ENCODE measurements at regions not wholly inside any gene's neighbourhood (a gene's known extent, or its start where the extent isn't known, plus 50 kb on each side); places are given as distances from the start of the nearest gene placed in this dataset.
A peak's percentile ranks its signal among the peaks of the same experiment; 100 is the strongest.

GRCh38 chr2:34991508-34992274 is 1363.9 kb upstream of the CRIM1 start:
- H3K9me3 Mint-ChIP-seq = peaks cover 7 to 8% of the 10 kb centered on the region in 2 donors
- H3K27me3 Mint-ChIP-seq = no peaks in the 10 kb centered on the region
- ATAC-seq = no peak
- H3K27ac Mint-ChIP-seq = no peak overlapping the region
- H3K4me1 Mint-ChIP-seq = no peaks in the 10 kb centered on the region
- DNase-seq = no peak
- no peak overlapping the region for H3K4me3 Mint-ChIP-seq

DNA sequence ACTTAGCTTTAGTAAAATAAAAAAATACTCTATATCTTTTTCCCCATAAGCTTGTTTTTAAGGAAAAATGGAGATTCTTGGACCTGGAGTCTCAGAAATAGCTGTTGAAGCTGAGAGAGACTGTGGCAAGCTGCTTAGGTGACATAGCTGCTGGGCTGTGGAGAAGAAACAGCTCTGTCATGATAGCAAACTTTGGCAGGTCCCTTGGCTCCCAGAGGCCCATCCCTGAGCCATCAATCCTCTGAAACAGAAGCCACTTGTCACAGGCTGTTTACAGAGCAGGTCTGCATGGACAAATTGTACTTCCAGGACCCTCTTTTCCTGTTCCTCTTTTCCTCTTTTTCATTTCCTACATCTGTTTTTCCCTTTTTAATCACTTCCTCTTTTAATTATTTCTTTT is 1370.1 kb upstream of the CRIM1 start:
- Mint-ChIP-seq H3K4me3 (no peak overlapping the region), H3K9me3 (peaks cover 7 to 27% of the 10 kb centered on the region in 2 donors), H3K4me1 (no peaks in the 10 kb centered on the region), H3K27ac (no peak overlapping the region), H3K27me3 (no peaks in the 10 kb centered on the region)
- DNase-seq (no peak), ATAC-seq (no peak)

DNA sequence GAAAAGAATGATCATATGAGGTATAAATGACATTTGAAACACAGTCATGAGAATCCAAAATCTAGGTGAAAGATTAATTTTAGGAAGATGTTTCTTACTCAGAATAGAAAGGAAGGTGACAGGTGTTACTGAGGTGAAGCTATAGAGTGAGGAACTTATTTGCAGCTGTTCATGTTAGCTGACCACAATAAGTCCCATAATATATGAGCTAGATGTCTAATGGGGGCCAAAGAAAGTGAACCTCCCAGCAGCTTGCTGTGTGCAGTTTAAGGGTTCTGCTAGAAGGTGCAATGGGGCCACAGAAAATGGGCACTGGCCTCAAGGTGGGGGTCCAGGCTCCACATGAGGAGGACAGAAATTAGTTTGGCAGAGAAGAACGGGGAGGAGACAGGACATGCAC is 1374.9 kb upstream of the CRIM1 start:
- Mint-ChIP-seq H3K9me3 (peaks cover 10 to 27% of the 10 kb centered on the region in 2 donors), H3K4me3 (no peak overlapping the region), H3K27me3 (no peaks in the 10 kb centered on the region), H3K27ac (no peak overlapping the region), H3K4me1 (no peaks in the 10 kb centered on the region)
- no peak for ATAC-seq
- DNase-seq = no peak

- H3K27me3 Mint-ChIP-seq = no peaks in the 10 kb centered on the region
- H3K9me3 Mint-ChIP-seq = peaks cover 10 to 20% of the 10 kb centered on the region in 2 donors
- no peak overlapping the region for H3K27ac Mint-ChIP-seq
- no peak for DNase-seq
- H3K4me3 Mint-ChIP-seq = no peak overlapping the region
- no peaks in the 10 kb centered on the region for H3K4me1 Mint-ChIP-seq
- no peak for ATAC-seq
Observed at GRCh38 chr2:34979148-34979547, 1376.4 kb upstream of the CRIM1 start.

DNA sequence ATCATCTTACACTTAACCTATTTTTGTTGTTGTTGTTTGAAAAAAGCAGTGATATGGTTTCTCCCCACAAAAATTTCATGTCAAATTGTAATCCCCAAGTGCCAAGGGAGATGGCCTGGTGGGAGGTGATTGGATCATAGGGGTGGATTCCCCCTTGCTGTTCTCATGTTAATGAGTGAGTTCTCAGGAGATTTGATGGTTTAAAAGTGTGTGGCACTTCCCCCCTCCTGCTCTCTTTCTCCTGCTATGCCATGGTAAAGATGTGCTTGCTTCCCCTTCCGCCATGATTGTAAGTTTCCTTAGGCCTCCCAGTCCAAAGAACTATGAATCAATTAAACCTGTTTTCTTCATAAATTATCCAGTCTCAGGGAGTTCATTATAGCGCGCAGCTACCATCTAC is 1362.7 kb upstream of the FAM98A start:
- DNase-seq (no peak), ATAC-seq (no peak)
- peak overlapping the region in 1 of 2 donors; percentile 72 for H3K27ac Mint-ChIP-seq
- no peaks in the 10 kb centered on the region for H3K27me3 Mint-ChIP-seq
- H3K4me1 Mint-ChIP-seq = no peaks in the 10 kb centered on the region
- no peaks in the 10 kb centered on the region for H3K9me3 Mint-ChIP-seq
- no peak overlapping the region for H3K4me3 Mint-ChIP-seq

DNA sequence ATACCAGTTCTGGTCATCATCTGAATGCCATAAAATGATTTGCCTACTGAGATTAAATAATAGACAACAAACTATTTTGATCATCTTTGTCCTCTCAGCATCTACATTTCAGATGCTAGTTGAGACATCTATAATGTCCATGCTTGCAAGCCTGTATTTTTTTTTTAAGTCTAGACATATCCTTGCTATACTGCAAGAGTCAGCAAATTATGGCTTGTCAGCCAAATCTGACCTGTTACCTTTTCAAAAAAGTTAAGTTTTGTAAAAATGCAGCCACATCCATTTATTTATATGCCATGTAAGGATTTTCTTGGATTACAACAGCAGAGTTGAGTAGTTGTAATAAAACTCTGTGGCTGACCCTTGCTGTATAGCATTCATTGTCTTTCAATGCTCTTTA is 1355.7 kb upstream of the FAM98A start:
- Mint-ChIP-seq H3K9me3 (peaks cover 0 to 7% of the 10 kb centered on the region in 2 donors), H3K27ac (no peak overlapping the region), H3K4me3 (no peak overlapping the region), H3K4me1 (no peaks in the 10 kb centered on the region), H3K27me3 (no peaks in the 10 kb centered on the region)
- no peak for ATAC-seq
- no peak for DNase-seq

DNA sequence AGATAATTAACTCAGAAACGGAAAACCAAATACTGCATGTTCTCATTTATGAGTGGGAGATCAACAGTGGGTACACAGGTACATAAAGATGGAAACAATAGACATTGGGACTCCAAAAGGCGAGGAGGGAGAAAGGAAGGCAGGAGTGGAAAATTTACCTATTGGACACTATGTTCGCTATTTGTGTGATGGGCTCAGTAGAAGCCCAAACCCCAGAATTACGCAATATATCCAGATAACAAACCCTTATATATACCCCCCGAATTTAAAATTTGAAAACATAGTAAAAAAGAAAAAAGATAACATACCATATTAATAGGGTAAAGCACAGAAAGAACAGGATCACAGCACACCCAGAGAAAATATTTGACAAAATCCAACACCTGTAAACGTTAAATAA is 1351.7 kb upstream of the FAM98A start:
- ATAC-seq (no peak), DNase-seq (no peak)
- Mint-ChIP-seq H3K27me3 (no peaks in the 10 kb centered on the region), H3K4me3 (no peak overlapping the region), H3K9me3 (peaks cover 0 to 7% of the 10 kb centered on the region in 2 donors), H3K4me1 (no peaks in the 10 kb centered on the region), H3K27ac (no peak overlapping the region)

- DNase-seq (no peak), ATAC-seq (no peak)
- H3K27me3 Mint-ChIP-seq = no peaks in the 10 kb centered on the region
- peaks cover 0 to 7% of the 10 kb centered on the region in 2 donors for H3K9me3 Mint-ChIP-seq
- no peaks in the 10 kb centered on the region for H3K4me1 Mint-ChIP-seq
- no peak overlapping the region for H3K27ac Mint-ChIP-seq
- no peak overlapping the region for H3K4me3 Mint-ChIP-seq
Observed at GRCh38 chr2:34949316-34949715, 1350.2 kb upstream of the FAM98A start.

GRCh38 chr2:34936089-34936488 is 1337.0 kb upstream of the FAM98A start:
- Mint-ChIP-seq H3K4me1 (no peaks in the 10 kb centered on the region), H3K27me3 (no peaks in the 10 kb centered on the region), H3K27ac (no peak overlapping the region), H3K4me3 (no peak overlapping the region), H3K9me3 (peaks cover 5 to 15% of the 10 kb centered on the region in 2 donors)
- ATAC-seq = no peak
- no peak for DNase-seq

DNA sequence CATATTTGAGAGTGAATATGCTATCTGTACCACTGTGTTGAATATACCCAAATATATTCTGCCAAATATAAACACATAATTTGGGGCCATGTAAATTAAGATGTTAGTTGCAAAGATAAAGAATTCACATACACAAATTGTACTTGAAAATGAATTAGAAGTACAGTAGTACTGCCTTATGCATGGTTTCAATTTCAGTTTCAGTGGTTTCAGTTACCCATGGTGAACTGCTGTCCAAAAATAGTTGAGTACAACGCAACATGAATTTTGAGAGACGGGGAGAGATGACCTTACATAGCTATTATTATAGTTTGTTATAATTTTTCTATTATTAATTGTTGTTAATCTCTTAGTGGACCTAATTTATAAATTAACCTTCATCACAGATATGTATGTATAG is 1313.0 kb upstream of the FAM98A start:
- Mint-ChIP-seq H3K9me3 (peaks cover 0 to 6% of the 10 kb centered on the region in 2 donors), H3K27ac (no peak overlapping the region), H3K4me1 (no peaks in the 10 kb centered on the region), H3K4me3 (no peak overlapping the region), H3K27me3 (no peaks in the 10 kb centered on the region)
- ATAC-seq (no peak), DNase-seq (no peak)

DNA sequence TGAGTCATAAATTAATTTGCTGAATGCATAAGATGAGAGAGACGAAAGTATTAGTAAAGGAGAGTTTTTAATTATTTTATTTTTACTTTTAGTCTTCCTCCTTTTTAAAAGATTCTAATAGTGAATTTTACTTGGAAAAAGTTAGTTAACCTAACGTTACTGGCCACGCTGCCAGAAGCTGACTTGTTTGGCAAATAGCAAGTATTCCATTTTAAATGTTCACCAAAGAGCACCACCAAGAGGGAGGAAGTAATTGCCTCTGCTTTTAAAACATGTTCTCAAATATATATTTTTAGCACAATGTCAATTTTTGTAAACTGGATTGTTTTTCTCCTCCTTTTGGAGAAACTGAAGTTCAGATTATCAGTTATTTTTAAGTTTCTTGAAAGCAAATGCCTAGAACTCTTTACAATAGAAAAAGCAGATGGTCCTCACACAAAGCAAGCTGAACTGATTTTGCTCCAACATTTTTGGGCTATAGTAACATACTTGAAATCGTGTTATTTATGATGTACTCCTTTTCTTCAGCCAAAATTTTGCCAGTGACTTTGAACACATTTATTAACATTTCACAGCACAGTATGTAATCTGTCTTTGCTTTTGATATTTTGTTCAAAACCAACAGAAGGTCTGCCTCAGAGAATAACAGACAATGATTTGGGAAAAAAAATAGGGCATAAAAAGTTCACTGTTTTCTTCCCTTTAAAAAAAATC is 1311.0 kb upstream of the FAM98A start:
- H3K27ac Mint-ChIP-seq = no peak overlapping the region

GRCh38 chr2:34907812-34908211 is 1308.7 kb upstream of the FAM98A start:
- peaks cover 0 to 6% of the 10 kb centered on the region in 2 donors for H3K9me3 Mint-ChIP-seq
- ATAC-seq (no peak), DNase-seq (no peak)
- no peak overlapping the region for H3K4me3 Mint-ChIP-seq
- no peaks in the 10 kb centered on the region for H3K4me1 Mint-ChIP-seq
- no peaks in the 10 kb centered on the region for H3K27me3 Mint-ChIP-seq
- no peak overlapping the region for H3K27ac Mint-ChIP-seq

More for the DNA sequence above, 1311.0 kb upstream of the FAM98A start:
- Mint-ChIP-seq H3K9me3 (peaks cover 0 to 6% of the 10 kb centered on the region in 2 donors), H3K4me1 (no peaks in the 10 kb centered on the region), H3K4me3 (no peak overlapping the region), H3K27me3 (no peaks in the 10 kb centered on the region)
- DNase-seq (no peak), ATAC-seq (no peak)

DNA sequence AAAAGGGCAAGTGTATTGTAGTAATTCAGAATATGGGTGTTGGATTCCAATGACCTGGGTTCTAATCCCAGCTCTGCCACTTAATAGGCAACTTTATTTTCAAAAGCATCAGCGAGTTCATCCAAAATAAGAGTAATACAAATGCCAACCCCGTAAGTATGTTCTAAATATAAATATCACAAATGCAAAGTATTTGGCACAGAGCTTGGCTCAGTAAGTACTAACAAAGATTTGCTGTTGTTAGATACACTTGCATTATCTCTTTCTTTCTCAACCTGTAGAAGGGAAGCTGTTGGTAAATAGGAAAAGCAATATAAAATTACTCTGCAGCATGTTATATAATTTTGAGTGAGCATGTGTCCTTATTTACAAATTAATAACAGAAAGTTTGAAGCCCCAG is 1302.6 kb upstream of the FAM98A start:
- no peak overlapping the region for H3K4me3 Mint-ChIP-seq
- no peak for ATAC-seq
- H3K4me1 Mint-ChIP-seq = no peaks in the 10 kb centered on the region
- DNase-seq = no peak
- H3K27me3 Mint-ChIP-seq = no peaks in the 10 kb centered on the region
- H3K9me3 Mint-ChIP-seq = no peaks in the 10 kb centered on the region
- H3K27ac Mint-ChIP-seq = no peak overlapping the region

- ATAC-seq (no peak), DNase-seq (no peak)
- no peak overlapping the region for H3K27ac Mint-ChIP-seq
- no peaks in the 10 kb centered on the region for H3K9me3 Mint-ChIP-seq
- H3K4me3 Mint-ChIP-seq = no peak overlapping the region
- no peaks in the 10 kb centered on the region for H3K27me3 Mint-ChIP-seq
- no peaks in the 10 kb centered on the region for H3K4me1 Mint-ChIP-seq
Observed at GRCh38 chr2:34899079-34899478, 1300.0 kb upstream of the FAM98A start.

- Mint-ChIP-seq H3K27ac (no peak overlapping the region), H3K4me1 (no peaks in the 10 kb centered on the region), H3K4me3 (no peak overlapping the region), H3K9me3 (peaks cover 0 to 4% of the 10 kb centered on the region in 2 donors), H3K27me3 (no peaks in the 10 kb centered on the region)
- DNase-seq (no peak), ATAC-seq (no peak)
Observed at GRCh38 chr2:34892766-34893165, 1293.7 kb upstream of the FAM98A start.

GRCh38 chr2:34892256-34892655 is 1293.2 kb upstream of the FAM98A start:
- ATAC-seq = no peak
- no peak for DNase-seq
- no peak overlapping the region for H3K4me3 Mint-ChIP-seq
- no peaks in the 10 kb centered on the region for H3K27me3 Mint-ChIP-seq
- peaks cover 0 to 4% of the 10 kb centered on the region in 2 donors for H3K9me3 Mint-ChIP-seq
- H3K27ac Mint-ChIP-seq = no peak overlapping the region
- no peaks in the 10 kb centered on the region for H3K4me1 Mint-ChIP-seq

All from stimulated activated naive CD8-positive, alpha-beta T cell treated with anti-CD3 and anti-CD28 coated beads, Interleukin-15, amount 100 ng/mL, for 72 hours (primary cell).